ENCODE measurements at regions not wholly inside any gene's neighbourhood (a gene's known extent, or its start where the extent isn't known, plus 50 kb on each side); places are given as distances from the start of the nearest gene placed in this dataset.
A peak's percentile ranks its signal among the peaks of the same experiment; 100 is the strongest.

GRCh38 chr7:52897288-52897687, 138.1 kb upstream of the POM121L12 start:
- DNase-seq (ENCODE audit: low read depth): no peak

- no peak for DNase-seq (ENCODE audit: low read depth)
Measured at GRCh38 chr7:52877240-52877639, 158.2 kb upstream of the POM121L12 start.

- no peak for DNase-seq (ENCODE audit: low read depth)
Measured at GRCh38 chr7:52876402-52876801, 159.0 kb upstream of the POM121L12 start.

- peak; percentile 6 for DNase-seq (ENCODE audit: low read depth)
Measured at GRCh38 chr7:52863652-52864051, 171.8 kb upstream of the POM121L12 start.

GRCh38 chr7:52862321-52862720, 173.1 kb upstream of the POM121L12 start:
- no peak for DNase-seq (ENCODE audit: low read depth)

- DNase-seq (ENCODE audit: low read depth): no peak
Measured at GRCh38 chr7:52857367-52857766, 178.1 kb upstream of the POM121L12 start.

GRCh38 chr7:52854681-52855080, 180.8 kb upstream of the POM121L12 start:
- no peak for DNase-seq (ENCODE audit: low read depth)

GRCh38 chr7:52851547-52851946, 183.9 kb upstream of the POM121L12 start:
- DNase-seq (ENCODE audit: low read depth): no peak

- DNase-seq (ENCODE audit: low read depth): no peak
Measured at GRCh38 chr7:52843436-52843835, 192.0 kb upstream of the POM121L12 start.

- peak; percentile 17 for DNase-seq (ENCODE audit: low read depth)
Measured at GRCh38 chr7:52842202-52842900, 193.1 kb upstream of the POM121L12 start.

- DNase-seq (ENCODE audit: low read depth): peak; percentile 79
Measured at GRCh38 chr7:52838981-52839411, 196.4 kb upstream of the POM121L12 start.

- peak; percentile 76 for DNase-seq (ENCODE audit: low read depth)
Measured at GRCh38 chr7:52831321-52831720, 204.1 kb upstream of the POM121L12 start.

- DNase-seq (ENCODE audit: low read depth): no peak
Measured at GRCh38 chr7:52830801-52831200, 204.6 kb upstream of the POM121L12 start.

- DNase-seq (ENCODE audit: low read depth): no peak
Measured at GRCh38 chr7:52826515-52827265, 208.7 kb upstream of the POM121L12 start.

GRCh38 chr7:52825611-52826010, 209.8 kb upstream of the POM121L12 start:
- DNase-seq (ENCODE audit: low read depth): no peak

GRCh38 chr7:52811537-52811936, 223.9 kb upstream of the POM121L12 start:
- no peak for DNase-seq (ENCODE audit: low read depth)

- DNase-seq (ENCODE audit: low read depth): no peak
Measured at GRCh38 chr7:52799817-52800216, 235.6 kb upstream of the POM121L12 start.

GRCh38 chr7:52797801-52798200, 237.6 kb upstream of the POM121L12 start:
- DNase-seq (ENCODE audit: low read depth): peak; percentile 33

GRCh38 chr7:52794621-52795020, 240.8 kb upstream of the POM121L12 start:
- DNase-seq (ENCODE audit: low read depth): no peak

GRCh38 chr7:52791176-52791700, 244.2 kb upstream of the POM121L12 start:
- DNase-seq (ENCODE audit: low read depth): no peak

GRCh38 chr7:52786174-52786573, 249.3 kb upstream of the POM121L12 start:
- DNase-seq (ENCODE audit: low read depth): no peak

- no peak for DNase-seq (ENCODE audit: low read depth)
Measured at GRCh38 chr7:52782348-52782747, 253.1 kb upstream of the POM121L12 start.

GRCh38 chr7:52781250-52781649, 254.2 kb upstream of the POM121L12 start:
- no peak for DNase-seq (ENCODE audit: low read depth)

All from renal cortical epithelial cell (primary cell).